H1 (cell line): ENCODE measurements at regions not wholly inside any gene's neighbourhood (a gene's known extent, or its start where the extent isn't known, plus 50 kb on each side); places are given as distances from the start of the nearest gene placed in this dataset.

ENCODE experiments used
- CREB1 ChIP-seq: IDR thresholded peaks from 2 replicates; pipeline ENCODE4 v1.6.1; 2012; ENCODE audit warnings: inconsistent platforms
- EZH2 ChIP-seq: fragments of 200-600 bp; sonication (generic); IDR thresholded peaks from 2 replicates; pipeline ENCODE4 v1.7.1; 2012; ENCODE audit warnings: low read depth, mild to moderate bottlenecking, moderate library complexity, low read length, inconsistent platforms; ENCODE audit not compliant: severe bottlenecking
- FOSL1 ChIP-seq: IDR thresholded peaks from 2 replicates; pipeline ENCODE4 v1.6.1; 2011; ENCODE audit warnings: mild to moderate bottlenecking, low read depth, low read length, moderate library complexity; ENCODE audit not compliant: insufficient read depth
- GABPA ChIP-seq: IDR thresholded peaks from 2 replicates; pipeline ENCODE4 v1.6.1; 2011; ENCODE audit warnings: mild to moderate bottlenecking, low read length, moderate library complexity, borderline replicate concordance; ENCODE audit not compliant: insufficient read depth
- JUND ChIP-seq: IDR thresholded peaks from 2 replicates; pipeline ENCODE4 v1.6.1; 2011; ENCODE audit warnings: mild to moderate bottlenecking, improper control_type of control experiment, low read length
- PHF8 ChIP-seq: fragments of 200-600 bp; sonication (generic); conservative IDR thresholded peaks from 2 replicates; pipeline ENCODE4 v1.7.1; 2012; ENCODE audit warnings: low read depth, mild to moderate bottlenecking, inconsistent platforms, low read length, moderate library complexity
- POLR2AphosphoS5 ChIP-seq: IDR thresholded peaks from 2 replicates; pipeline ENCODE4 v1.6.1; 2011; ENCODE audit warnings: low read depth, low read length
- SIN3A ChIP-seq, 2 experiments: IDR thresholded peaks in 1 of 2; conservative IDR thresholded peaks in 1 of 2; 2 replicates each; pipeline ENCODE4 v1.6.1; 2011 to 2012; ENCODE audit warnings: low read length in 2 of 2, improper control_type of control experiment in 1 of 2, low read depth in 1 of 2, mild to moderate bottlenecking in 1 of 2
- TF ChIP-seq, protein P1 (sequence below), 3 experiments: IDR thresholded peaks; 1 replicate in 2 of 3; 2 replicates in 1 of 3; pipeline versions ENCODE4 v1.5.1 to v1.6.1; 2011; ENCODE audit warnings: low read length in 3 of 3, mild to moderate bottlenecking in 3 of 3, inconsistent platforms in 2 of 3, low read depth in 1 of 3, moderate library complexity in 1 of 3; ENCODE audit not compliant: insufficient read depth in 1 of 3; ENCODE audit errors: control extremely low read depth in 1 of 3

DNA sequence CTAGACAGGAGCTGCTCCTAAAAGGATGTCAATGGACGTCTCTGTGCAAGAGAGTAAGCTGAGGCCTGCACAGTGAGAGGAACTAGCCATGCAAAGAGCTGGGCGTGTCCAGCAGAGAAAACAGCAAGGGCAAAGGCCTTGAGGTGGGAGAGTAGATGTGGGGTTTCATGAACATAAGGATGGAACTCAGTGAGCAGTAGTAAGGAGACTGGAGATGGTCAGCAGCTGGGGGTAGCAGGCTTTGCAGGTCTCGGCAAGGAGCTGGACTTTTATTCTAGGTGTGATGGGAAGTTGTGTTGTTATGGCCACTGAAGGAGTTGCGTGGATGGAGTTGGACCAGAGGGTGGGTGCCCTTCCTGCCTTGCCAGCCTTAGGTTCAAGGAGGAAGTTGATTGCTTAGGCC, 90.7 kb upstream of the SIRPA start:
- TF ChIP-seq POLR2AphosphoS5 (no peak), PHF8 (no peak), JUND (no peak), SIN3A (conservative IDR thresholded peaks at IDR 0.05 in 1 of 2, IDR thresholded peaks at IDR 0.05 in 1 of 2; ENCODE audit: low read depth in 1 of 2, low read length in 2 of 2) (no peak), CREB1 (no peak), GABPA (no peak), FOSL1 (no peak), EZH2 (no peak)
- TF ChIP-seq, protein P1, sequence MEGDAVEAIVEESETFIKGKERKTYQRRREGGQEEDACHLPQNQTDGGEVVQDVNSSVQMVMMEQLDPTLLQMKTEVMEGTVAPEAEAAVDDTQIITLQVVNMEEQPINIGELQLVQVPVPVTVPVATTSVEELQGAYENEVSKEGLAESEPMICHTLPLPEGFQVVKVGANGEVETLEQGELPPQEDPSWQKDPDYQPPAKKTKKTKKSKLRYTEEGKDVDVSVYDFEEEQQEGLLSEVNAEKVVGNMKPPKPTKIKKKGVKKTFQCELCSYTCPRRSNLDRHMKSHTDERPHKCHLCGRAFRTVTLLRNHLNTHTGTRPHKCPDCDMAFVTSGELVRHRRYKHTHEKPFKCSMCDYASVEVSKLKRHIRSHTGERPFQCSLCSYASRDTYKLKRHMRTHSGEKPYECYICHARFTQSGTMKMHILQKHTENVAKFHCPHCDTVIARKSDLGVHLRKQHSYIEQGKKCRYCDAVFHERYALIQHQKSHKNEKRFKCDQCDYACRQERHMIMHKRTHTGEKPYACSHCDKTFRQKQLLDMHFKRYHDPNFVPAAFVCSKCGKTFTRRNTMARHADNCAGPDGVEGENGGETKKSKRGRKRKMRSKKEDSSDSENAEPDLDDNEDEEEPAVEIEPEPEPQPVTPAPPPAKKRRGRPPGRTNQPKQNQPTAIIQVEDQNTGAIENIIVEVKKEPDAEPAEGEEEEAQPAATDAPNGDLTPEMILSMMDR (IDR thresholded peaks at IDR 0.05; ENCODE audit: control extremely low read depth in 1 of 3, insufficient read depth in 1 of 3, low read depth in 1 of 3, low read length in 3 of 3), result no peak
